Inflammatory macrophage (primary cell): ENCODE measurements at regions not wholly inside any gene's neighbourhood (a gene's known extent, or its start where the extent isn't known, plus 50 kb on each side); places are given as distances from the start of the nearest gene placed in this dataset.
A peak's percentile ranks its signal among the peaks of the same experiment; 100 is the strongest.

Experiments
- DNase-seq, 2 donors: peaks; one replicate each; pipeline ENCODE4 v3.0.0-alpha.2; 2020 to 2022

DNA sequence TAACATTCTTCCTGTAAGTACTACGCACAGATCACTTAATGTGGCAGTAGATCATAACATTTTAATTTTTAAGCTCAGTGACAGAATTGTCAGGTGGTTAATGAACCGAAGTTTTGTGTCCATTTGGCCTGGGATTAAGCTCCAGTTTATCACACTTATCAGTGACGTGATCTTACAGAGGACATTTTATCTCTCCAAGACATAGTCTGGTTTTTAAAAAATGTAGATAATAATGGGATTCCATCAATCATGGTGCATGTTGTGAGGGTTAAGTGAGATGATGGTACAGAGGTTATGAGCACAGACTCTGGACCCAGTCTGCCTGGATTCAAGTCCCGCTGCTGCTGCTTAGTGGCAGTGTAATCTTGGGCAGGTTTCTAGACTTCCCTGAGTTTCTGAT is 66.0 kb upstream of the ZFAND5 start:
- DNase-seq = no peak

- DNase-seq = no peak
These were observed 63.3 kb upstream of the ZFAND5 start for GRCh38 chr9:72428329-72428728.

DNA sequence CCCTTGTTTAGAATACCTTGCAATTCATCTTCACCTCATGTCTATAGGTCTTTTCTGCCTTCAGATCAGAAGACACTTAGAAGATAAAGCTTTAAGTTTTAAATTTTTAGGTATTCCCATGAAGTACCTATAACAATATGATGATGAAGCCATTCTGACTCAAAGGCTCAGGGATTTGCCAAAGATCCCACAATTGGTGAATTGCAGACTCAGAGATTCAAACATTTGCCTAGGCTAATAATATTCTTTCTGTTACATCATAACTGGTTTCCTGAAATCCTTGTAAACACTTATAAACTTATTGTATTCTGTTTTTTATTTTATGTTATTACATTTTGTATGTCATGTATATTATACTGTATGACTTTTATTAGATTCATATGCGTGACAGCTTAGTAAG is 62.8 kb upstream of the ZFAND5 start:
- DNase-seq = no peak

GRCh38 chr9:72424131-72424530 is 59.1 kb upstream of the ZFAND5 start:
- peak; percentile 90 to 96 for DNase-seq

DNA sequence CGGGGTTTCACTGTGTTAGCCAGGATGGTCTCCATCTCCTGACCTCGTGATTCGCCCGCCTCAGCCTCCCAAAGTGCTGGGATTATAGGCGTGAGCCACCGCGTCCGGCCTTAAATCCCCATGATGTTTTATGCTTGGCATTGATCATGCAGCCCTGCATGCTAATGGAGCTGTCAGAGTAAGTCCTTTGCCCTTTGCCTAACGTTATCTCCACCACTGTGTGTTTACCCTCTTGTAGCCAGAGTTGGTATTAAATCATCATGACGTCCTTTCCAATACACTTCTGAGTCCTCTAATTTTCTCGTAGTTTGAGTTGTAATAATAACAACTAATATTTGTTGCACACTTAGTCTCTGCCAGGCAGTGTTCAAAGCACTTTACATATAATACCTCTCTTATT is 57.2 kb upstream of the ZFAND5 start:
- no peak for DNase-seq

- DNase-seq = peak; percentile 30 to 61
These were observed 55.8 kb upstream of the ZFAND5 start for GRCh38 chr9:72420783-72421182.

DNA sequence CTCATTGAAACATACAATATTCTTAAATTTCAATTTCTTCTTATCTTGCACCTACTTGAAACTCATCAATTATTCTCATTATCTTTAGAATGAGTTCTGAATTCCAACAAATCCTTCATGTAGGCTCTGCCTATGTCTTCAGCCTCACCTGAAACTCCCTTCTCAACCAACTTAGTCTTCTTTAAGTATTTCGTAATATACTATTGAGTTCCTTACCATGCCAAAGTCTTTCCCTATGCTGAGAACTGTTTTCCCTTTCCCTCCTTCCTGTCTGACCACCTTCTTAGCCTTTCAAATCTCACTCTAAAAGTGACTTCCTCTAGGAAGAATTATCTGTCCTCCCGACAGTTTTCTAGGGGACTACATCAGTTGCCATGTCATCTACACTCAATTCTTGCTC is 50.9 kb upstream of the ZFAND5 start:
- DNase-seq = no peak

DNA sequence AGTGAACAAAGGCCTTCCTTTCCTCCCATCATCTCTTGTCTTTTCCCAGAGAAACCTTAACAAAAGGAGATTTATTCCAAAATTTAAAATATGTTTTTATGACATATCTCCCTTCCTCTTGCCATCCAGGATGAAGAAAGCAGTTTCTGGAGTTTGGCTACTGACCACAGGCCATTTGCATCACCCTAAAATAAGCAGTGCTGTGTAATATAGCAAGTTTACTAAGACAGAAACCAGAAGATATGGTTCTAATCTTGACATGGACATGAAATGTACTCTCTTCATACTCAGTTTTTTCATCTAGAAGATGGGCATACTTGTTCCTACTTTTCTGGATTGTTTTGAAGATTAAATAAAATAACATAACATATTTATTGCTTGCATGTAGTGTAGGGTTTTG is 50.2 kb upstream of the ZFAND5 start:
- peak in 1 of 2 donors; percentile 19 for DNase-seq
